SK-N-SH (cell line): ENCODE measurements at regions not wholly inside any gene's neighbourhood (a gene's known extent, or its start where the extent isn't known, plus 50 kb on each side); places are given as distances from the start of the nearest gene placed in this dataset.

ENCODE experiments used
- ELF1 ChIP-seq: IDR thresholded peaks from 2 replicates; pipeline ENCODE4 v1.4.0; 2012
- MEF2A ChIP-seq: IDR thresholded peaks from 2 replicates; pipeline ENCODE4 v1.4.0; 2012; ENCODE audit warnings: low read depth, borderline replicate concordance
- RCOR1 ChIP-seq: fragments of 150-350 bp; IDR thresholded peaks from 2 replicates; pipeline ENCODE4 v1.6.1; 2017; ENCODE audit warnings: antibody characterized with exemption, low read length
- YY1 ChIP-seq: IDR thresholded peaks from 2 replicates; pipeline ENCODE4 v1.4.0; 2012; ENCODE audit warnings: low read depth, mild to moderate bottlenecking
- TF ChIP-seq, protein P1 (sequence below): fragments of 200-600 bp; sonication (generic); IDR thresholded peaks from 2 replicates; pipeline ENCODE4 v1.6.1; 2017; ENCODE audit warnings: antibody characterized with exemption, mild to moderate bottlenecking, moderate library complexity
- TF ChIP-seq, protein P2 (sequence below): IDR thresholded peaks from 2 replicates; pipeline ENCODE4; 2012

DNA sequence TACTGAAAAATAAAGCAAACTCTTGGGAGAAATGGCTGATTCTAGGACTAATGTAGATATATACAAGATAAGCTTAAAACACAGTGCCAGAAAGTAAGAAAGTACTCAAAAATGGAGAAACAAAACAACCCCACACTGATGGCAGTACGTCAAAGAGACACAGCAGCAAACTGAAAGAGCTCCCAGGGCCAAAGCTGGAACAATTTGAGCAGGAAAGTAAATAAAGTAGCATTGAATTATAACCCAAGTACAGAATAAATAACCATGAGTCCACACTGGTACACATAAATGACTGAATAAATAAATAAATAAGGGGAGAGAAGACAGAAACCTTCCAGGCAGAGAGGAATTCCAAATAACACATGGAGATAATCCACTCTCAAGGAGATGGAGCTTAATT is 120.9 kb downstream of the GLUL start:
- TF ChIP-seq RCOR1 (no peak), YY1 (no peak), ELF1 (no peak), MEF2A (no peak)
- TF ChIP-seq, protein P1, sequence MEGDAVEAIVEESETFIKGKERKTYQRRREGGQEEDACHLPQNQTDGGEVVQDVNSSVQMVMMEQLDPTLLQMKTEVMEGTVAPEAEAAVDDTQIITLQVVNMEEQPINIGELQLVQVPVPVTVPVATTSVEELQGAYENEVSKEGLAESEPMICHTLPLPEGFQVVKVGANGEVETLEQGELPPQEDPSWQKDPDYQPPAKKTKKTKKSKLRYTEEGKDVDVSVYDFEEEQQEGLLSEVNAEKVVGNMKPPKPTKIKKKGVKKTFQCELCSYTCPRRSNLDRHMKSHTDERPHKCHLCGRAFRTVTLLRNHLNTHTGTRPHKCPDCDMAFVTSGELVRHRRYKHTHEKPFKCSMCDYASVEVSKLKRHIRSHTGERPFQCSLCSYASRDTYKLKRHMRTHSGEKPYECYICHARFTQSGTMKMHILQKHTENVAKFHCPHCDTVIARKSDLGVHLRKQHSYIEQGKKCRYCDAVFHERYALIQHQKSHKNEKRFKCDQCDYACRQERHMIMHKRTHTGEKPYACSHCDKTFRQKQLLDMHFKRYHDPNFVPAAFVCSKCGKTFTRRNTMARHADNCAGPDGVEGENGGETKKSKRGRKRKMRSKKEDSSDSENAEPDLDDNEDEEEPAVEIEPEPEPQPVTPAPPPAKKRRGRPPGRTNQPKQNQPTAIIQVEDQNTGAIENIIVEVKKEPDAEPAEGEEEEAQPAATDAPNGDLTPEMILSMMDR = no peak
- TF ChIP-seq, protein P2, sequence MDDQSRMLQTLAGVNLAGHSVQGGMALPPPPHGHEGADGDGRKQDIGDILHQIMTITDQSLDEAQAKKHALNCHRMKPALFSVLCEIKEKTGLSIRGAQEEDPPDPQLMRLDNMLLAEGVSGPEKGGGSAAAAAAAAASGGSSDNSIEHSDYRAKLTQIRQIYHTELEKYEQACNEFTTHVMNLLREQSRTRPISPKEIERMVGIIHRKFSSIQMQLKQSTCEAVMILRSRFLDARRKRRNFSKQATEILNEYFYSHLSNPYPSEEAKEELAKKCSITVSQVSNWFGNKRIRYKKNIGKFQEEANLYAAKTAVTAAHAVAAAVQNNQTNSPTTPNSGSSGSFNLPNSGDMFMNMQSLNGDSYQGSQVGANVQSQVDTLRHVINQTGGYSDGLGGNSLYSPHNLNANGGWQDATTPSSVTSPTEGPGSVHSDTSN = no peak
